Memory B cell (primary cell): ENCODE measurements at regions not wholly inside any gene's neighbourhood (a gene's known extent, or its start where the extent isn't known, plus 50 kb on each side); places are given as distances from the start of the nearest gene placed in this dataset.

Experiments
- ATAC-seq: fragments of 150-1000 bp; cut with Tn5 transposase; 2 replicates; pipeline ENCODE4 v1.10.0; 2021; ENCODE audit warnings: low read depth, mild to moderate bottlenecking, moderate library complexity
- DNase-seq, 2 donors: peaks; one replicate each; pipeline ENCODE4 v3.0.0; 2022; ENCODE audit warnings: low spot score in 2 of 2
- H3K27ac Mint-ChIP-seq: one replicate; pipeline ENCODE4 v1.8.0; 2022; ENCODE audit warnings: mild to moderate bottlenecking, moderate library complexity, mixed read lengths
- H3K27me3 Mint-ChIP-seq: one replicate; pipeline ENCODE4 v1.8.0; 2022; ENCODE audit warnings: mixed read lengths
- H3K36me3 Mint-ChIP-seq: one replicate; pipeline ENCODE4 v1.8.0; 2022; ENCODE audit warnings: mild to moderate bottlenecking, mixed read lengths
- H3K4me1 Mint-ChIP-seq: one replicate; pipeline ENCODE4 v1.8.0; 2022; ENCODE audit warnings: mixed read lengths
- H3K4me3 Mint-ChIP-seq: one replicate; pipeline ENCODE4 v1.8.0; 2022; ENCODE audit warnings: mild to moderate bottlenecking, moderate library complexity, mixed read lengths
- H3K9me3 Mint-ChIP-seq: one replicate; pipeline ENCODE4 v1.8.0; 2022; ENCODE audit warnings: mixed read lengths

DNA sequence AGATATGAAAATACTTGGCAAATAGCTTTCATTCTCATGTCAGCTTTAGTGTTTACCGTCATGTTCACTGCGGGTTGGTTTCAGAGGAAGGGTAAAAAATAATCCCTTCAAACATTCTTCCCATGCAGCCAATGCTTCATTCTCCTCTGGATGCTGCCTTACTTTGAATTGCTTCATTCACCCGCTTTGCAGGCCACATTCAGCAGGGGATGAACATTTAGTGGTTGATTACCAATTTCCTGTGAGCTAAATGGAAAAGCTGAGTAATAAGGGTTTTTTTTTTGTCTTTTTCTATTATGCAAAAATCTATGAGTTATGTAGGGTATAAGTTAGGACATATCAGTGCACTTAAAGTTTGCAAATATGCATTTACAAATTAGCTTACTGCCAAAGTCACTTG, 96.3 kb upstream of the MEF2C start:
- Mint-ChIP-seq H3K36me3 (peaks cover 4% of the 10 kb centered on the region), H3K4me1 (peaks cover 20% of the 10 kb centered on the region), H3K27ac (peak overlapping the region; percentile 33), H3K27me3 (no peaks in the 10 kb centered on the region), H3K9me3 (no peaks in the 10 kb centered on the region), H3K4me3 (no peak overlapping the region)
- ATAC-seq (peak; percentile 14), DNase-seq (no peak)

DNA sequence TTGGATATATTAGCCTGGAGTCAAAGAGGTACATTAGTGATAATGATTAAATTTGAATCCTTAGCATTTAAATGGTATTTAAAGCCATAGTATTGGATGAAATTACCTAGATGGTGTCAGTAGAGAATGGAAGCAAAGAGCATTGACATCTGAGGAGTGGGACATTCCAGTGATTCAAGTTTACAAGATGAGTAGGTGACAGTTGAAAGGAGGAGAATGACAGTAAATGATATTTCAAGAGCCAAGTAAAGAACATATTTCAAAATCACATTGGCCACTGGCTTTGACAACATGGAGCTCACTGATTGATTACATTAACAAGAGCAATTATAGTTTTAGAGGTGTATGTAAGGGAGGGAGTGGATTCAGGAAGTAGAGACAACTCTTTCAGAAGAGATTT, 93.9 kb upstream of the MEF2C start:
- Mint-ChIP-seq H3K36me3 (peaks cover 4% of the 10 kb centered on the region), H3K9me3 (no peaks in the 10 kb centered on the region), H3K27me3 (no peaks in the 10 kb centered on the region), H3K4me1 (peaks cover 18% of the 10 kb centered on the region), H3K27ac (no peak overlapping the region), H3K4me3 (no peak overlapping the region)
- DNase-seq (no peak), ATAC-seq (no peak)

DNA sequence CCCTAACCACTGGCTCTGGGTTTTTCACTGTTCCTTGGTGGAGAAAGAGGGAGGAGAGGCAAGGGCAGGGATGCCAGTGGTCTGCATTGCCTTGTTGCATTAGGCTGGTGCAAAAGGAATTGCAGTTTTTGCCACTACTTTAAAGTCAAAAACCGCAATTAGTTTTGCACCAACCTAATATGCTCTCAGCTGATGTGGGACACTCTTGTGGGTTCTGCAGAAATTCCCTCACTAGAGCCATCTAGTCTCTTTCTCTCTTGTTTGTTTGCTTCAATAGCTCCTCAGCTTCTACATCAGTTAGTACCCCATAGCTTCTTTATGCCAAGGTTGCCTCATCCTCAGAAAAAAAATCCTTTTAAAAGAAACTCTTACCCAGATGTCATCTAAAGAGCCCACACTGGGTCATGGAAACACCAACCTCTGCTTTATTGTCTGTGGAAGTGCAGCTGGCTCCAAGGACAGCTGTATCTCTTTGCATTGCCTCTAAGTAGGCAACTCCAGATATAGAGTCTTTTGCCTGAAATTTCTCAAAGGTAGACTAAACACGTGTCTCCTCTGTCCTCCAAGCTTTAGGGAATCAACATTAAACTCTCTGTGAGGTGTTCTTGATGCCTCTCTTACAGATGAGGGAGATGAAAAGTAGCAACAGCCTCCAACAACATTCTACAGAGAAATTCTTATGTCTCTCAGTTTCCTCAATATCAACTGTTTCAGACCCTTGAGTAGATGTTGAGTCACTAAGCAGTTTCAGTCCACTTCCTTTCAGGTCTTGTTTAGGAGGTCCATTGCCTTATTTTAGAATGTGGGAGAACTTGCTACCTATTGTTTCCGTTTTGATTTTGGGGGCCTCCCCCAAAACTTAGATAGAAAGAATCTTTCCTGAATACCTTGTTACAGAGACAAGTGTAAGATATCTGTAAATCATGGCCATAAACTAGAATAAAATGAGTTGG, 84.9 kb upstream of the MEF2C start:
- Mint-ChIP-seq H3K27ac (no peak overlapping the region), H3K9me3 (no peaks in the 10 kb centered on the region), H3K4me3 (no peak overlapping the region), H3K4me1 (no peaks in the 10 kb centered on the region), H3K27me3 (no peaks in the 10 kb centered on the region), H3K36me3 (peaks cover 13% of the 10 kb centered on the region)
- ATAC-seq (no peak), DNase-seq (no peak)

DNA sequence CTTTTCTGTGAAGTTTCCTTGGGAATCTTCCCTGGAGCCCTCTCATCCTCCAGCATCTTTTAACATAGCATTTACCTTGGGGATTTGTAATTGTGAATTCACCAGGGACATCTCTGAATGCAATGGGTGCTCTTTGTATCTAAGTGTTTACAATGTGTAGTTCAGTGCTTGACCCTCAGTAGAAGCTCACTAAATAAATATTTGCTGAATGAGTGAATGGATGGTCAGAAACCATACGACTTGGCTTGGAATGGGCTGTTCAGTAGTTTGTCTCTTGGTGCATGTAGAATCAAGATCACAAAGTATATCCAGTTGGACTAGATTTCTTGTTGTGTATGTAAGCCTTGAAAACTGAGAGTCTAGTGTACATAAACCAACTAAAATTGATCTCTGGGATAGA, 81.8 kb upstream of the MEF2C start:
- DNase-seq: no peak
- H3K9me3 Mint-ChIP-seq: no peaks in the 10 kb centered on the region
- H3K4me1 Mint-ChIP-seq: no peaks in the 10 kb centered on the region
- no peak overlapping the region for H3K4me3 Mint-ChIP-seq
- no peak for ATAC-seq
- H3K27ac Mint-ChIP-seq: no peak overlapping the region
- peaks cover 7% of the 10 kb centered on the region for H3K36me3 Mint-ChIP-seq
- no peaks in the 10 kb centered on the region for H3K27me3 Mint-ChIP-seq

DNA sequence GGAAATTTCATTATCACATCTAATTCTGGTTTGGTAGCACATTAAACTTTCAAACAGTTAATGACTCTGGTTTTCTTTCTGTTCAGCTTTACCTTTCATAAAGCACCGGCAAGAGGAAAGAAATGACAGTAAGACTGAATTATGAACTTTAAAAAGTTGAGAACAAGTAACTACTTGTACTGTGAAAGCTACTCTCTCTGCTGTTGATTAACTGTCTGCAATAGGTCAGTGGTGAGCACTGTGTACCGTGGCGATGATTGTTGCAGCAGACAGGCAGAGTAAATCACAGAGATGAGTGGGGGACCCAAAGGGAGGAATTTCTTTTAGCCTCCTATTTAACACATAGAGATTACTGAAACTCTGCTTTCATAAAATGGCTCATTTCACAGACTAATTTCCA, 74.0 kb upstream of the MEF2C start:
- no peaks in the 10 kb centered on the region for H3K9me3 Mint-ChIP-seq

DNA sequence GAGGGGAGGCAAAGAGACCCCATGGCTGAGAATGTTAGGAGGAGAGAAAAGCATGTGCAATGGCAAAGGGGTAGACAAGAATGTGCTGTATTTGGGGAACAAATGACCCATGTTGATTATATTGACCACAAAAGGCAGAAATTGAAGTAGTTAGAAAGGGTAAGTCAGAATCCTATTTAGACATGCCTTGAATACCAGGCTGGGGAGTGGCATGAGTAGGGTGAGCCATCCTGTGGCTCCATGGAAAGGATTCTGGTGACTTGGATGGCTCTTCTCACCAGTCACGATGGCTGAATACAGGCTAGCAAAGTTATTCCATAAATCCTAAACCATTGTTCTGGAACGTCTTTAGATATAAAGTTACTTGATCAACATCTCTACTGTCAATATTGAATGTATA, 73.4 kb upstream of the MEF2C start:
- Mint-ChIP-seq H3K4me3 (no peak overlapping the region), H3K9me3 (no peaks in the 10 kb centered on the region), H3K36me3 (peaks cover 1% of the 10 kb centered on the region), H3K27me3 (no peaks in the 10 kb centered on the region), H3K4me1 (peaks cover 7% of the 10 kb centered on the region), H3K27ac (no peak overlapping the region)
- DNase-seq: no peak
- ATAC-seq: no peak

More for the DNA sequence above, 74.0 kb upstream of the MEF2C start:
- Mint-ChIP-seq H3K27me3 (no peaks in the 10 kb centered on the region), H3K36me3 (peaks cover 1% of the 10 kb centered on the region), H3K27ac (no peak overlapping the region), H3K4me3 (no peak overlapping the region), H3K4me1 (peaks cover 7% of the 10 kb centered on the region)
- DNase-seq: no peak
- ATAC-seq: no peak

DNA sequence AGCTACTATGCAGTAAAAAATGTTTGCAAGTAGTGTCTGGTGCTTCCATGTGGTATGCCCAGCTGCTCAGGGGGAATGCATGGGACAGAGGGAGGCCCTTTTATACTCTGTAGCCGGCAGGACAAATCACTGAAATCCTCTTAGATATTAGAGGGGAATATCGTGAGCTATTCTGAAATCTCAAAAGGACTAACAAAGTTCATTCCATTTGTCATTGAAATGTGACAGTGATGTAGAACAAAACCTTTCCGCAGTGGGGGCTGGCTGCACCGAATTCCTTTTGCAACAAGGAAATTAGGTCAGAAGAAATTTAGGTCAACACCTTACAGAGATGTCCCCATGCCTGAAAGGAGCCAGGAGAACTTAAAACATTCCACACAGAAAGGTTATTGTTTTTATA, 72.4 kb upstream of the MEF2C start:
- no peak overlapping the region for H3K4me3 Mint-ChIP-seq
- H3K36me3 Mint-ChIP-seq: peaks cover 1% of the 10 kb centered on the region
- H3K4me1 Mint-ChIP-seq: peaks cover 7% of the 10 kb centered on the region
- no peak overlapping the region for H3K27ac Mint-ChIP-seq
- H3K9me3 Mint-ChIP-seq: no peaks in the 10 kb centered on the region
- no peaks in the 10 kb centered on the region for H3K27me3 Mint-ChIP-seq
- ATAC-seq (no peak), DNase-seq (no peak)

DNA sequence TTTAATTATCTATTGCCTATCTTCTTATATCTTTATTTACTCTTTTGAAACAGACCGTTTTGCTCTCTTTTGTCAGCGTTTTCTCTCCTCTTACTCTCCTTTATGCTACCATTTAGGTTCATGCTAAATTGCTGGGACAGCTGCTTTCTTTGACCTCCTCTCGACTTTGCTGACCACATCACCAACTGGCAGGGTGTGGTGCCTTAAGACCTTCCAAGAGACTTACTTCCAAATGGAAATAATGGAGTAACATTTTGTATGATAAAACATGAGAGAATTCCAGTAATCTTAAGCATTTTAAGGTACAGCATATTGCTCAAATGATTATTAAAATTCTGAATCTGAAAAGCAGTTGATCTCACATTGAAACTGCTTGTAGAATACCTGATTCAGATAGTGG, 71.5 kb upstream of the MEF2C start:
- Mint-ChIP-seq H3K27ac (no peak overlapping the region), H3K4me3 (no peak overlapping the region), H3K27me3 (no peaks in the 10 kb centered on the region), H3K36me3 (peaks cover 1% of the 10 kb centered on the region), H3K4me1 (peaks cover 7% of the 10 kb centered on the region), H3K9me3 (no peaks in the 10 kb centered on the region)
- no peak for DNase-seq
- ATAC-seq: no peak

DNA sequence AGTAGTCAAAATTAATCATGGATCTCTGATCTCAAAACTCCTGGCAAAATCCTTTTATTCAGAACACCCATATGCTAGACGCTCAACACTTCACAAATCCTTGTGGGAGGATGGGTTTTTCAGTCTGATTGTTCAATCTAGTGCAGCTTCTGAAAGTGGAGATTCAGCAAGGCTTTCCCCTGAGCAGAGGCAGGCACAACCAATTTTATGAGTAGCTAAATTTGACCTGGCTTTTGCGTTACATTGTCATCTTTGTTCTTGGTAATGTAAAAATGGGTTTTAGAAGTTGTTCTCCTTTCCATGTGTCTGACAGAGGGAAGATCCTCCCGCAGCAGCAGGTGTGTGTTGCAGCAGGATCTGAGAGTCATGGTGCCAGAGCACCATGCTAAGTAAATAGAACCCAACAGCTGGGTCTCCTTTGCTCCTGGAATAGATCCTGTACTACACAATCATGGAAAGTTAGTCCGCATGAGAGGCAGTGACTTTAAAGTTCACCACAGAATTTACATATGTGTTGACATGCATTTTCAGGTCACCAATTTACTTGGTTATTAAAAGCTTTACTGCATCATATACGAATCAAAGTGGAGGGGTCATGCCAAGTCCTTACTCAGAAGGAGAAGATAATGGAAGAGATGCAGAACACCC, 70.1 kb upstream of the MEF2C start:
- Mint-ChIP-seq H3K27me3 (no peaks in the 10 kb centered on the region), H3K9me3 (no peaks in the 10 kb centered on the region), H3K36me3 (peaks cover 4% of the 10 kb centered on the region), H3K27ac (peak overlapping the region; percentile 55), H3K4me3 (no peak overlapping the region), H3K4me1 (peaks cover 7% of the 10 kb centered on the region)
- DNase-seq (no peak), ATAC-seq (no peak)

DNA sequence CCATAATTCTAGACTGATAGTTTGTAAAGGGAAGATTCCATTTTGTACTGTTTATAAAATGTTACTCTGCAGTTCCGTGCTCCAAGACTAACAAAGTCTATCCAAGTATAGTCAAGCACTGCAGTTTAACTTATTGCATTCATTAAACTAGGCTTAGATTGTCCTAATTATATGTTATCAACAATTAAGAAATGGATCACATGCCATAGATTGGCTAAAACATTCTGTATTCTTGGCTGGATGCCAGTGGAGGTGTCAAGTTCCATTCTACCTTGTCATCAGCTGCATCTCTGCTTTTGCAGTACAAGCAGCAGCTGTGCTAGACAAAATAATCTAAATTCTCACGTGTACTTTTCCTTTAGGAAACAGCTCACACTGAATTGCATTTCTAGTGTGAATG, 69.4 kb upstream of the MEF2C start:
- H3K4me1 Mint-ChIP-seq: peaks cover 9% of the 10 kb centered on the region
- ATAC-seq (no peak), DNase-seq (no peak)
- H3K9me3 Mint-ChIP-seq: no peaks in the 10 kb centered on the region
- H3K27me3 Mint-ChIP-seq: no peaks in the 10 kb centered on the region
- no peak overlapping the region for H3K27ac Mint-ChIP-seq
- no peak overlapping the region for H3K4me3 Mint-ChIP-seq
- H3K36me3 Mint-ChIP-seq: peaks cover 7% of the 10 kb centered on the region

DNA sequence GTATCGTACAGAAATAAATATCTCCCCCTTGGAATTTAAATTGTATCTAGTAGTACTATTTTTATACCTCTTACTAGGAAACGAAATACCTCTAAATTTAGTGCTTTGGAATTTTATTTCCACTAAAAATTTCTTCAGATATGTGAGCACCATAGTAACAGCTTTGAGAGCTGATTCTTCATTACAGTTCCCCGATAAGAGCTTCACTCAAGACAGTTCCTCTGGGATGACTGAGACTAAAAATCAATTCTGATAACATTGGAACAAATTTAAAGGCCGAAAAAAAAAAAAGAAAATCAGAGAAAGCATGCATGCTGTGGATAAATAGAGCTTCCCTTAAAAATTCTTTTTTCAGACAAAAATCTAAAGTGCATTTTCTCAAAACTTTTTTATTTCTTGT, 68.5 kb upstream of the MEF2C start:
- DNase-seq (no peak), ATAC-seq (no peak)
- H3K27me3 Mint-ChIP-seq: no peaks in the 10 kb centered on the region
- H3K9me3 Mint-ChIP-seq: no peaks in the 10 kb centered on the region
- H3K4me3 Mint-ChIP-seq: no peak overlapping the region
- no peak overlapping the region for H3K27ac Mint-ChIP-seq
- peaks cover 10% of the 10 kb centered on the region for H3K4me1 Mint-ChIP-seq
- peaks cover 7% of the 10 kb centered on the region for H3K36me3 Mint-ChIP-seq

DNA sequence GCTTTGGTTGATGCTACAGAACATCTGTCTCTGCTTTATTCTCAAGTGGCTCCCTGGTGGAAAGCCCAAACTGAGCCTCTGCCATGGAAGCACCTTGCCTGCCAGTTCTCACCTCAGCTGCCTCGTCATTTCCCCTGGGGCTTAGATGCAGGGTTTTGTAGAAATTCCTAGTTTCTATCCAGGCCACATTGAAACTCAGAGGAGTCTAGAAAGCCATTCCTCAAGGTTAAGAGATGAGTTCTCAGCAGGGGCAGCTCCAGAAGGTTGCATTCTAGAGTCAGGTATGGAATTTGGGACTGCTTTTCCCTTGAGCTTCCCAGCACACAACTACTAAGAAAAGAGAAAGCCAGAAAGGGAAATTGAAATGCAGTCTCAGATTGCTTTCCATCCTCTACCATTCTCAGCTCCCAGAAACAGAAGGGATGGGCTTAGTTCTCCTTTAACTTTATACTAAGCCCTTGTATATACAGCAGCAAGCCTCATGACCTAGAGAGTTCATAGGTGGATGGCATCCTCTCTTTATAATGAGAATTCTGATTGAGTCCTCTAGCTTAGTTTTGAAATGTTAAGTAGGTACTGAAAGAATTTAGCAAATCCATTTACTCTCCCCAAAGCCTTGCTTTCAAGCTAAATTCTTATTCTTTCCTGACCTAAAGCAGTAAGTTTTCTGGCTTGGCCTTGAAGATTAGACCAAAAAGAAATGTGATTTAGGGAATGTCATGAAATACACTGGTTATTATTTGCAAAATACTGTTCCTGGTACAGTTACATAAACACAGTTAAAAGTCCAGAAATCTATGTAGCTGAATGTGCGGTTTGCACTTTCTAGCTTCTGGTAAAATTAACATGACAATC, 66.0 kb upstream of the MEF2C start:
- Mint-ChIP-seq H3K36me3 (peaks cover 10% of the 10 kb centered on the region), H3K27ac (no peak overlapping the region), H3K9me3 (no peaks in the 10 kb centered on the region), H3K27me3 (no peaks in the 10 kb centered on the region), H3K4me1 (peaks cover 13% of the 10 kb centered on the region), H3K4me3 (no peak overlapping the region)
- ATAC-seq (no peak), DNase-seq (no peak)

DNA sequence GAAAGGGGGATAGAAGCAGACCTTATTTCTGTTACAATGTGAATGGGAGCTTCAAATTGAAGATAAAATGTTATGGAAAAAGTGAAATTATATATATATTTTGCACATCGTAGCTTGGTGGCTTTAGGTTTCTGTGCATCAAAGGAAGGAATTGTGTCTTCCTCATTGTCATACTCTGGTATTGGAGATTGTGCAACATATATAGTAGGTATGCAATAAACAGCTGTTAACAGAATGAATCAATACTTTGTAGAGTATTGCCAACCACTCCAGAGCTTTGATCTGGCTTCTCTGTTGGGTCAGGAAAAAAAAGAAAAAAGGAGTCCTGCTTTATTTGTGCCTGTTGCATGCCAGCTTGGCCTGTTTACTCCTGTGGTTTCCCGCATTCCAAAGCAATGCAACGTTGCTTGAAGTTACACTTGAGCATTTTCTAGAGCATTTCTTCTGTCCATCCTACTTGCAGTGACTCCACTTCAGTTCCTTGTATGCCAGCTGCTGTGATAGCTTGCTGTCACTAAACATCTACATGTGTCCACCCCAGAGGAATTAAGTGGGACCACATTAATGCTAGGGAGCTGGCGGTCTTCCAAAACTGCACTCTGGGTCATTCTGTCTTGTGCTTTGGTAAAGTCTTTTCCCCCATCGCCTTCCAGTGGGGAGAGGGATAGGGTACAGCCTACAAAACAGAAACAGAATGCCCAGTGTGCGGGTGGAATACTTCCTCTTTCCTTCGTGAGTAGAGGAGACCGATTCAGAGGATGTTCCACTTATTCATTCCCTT, 62.0 kb upstream of the MEF2C start:
- no peak for ATAC-seq
- DNase-seq: no peak
- H3K4me1 Mint-ChIP-seq: peaks cover 8% of the 10 kb centered on the region
- H3K9me3 Mint-ChIP-seq: no peaks in the 10 kb centered on the region
- no peak overlapping the region for H3K4me3 Mint-ChIP-seq
- no peak overlapping the region for H3K27ac Mint-ChIP-seq
- peaks cover 14% of the 10 kb centered on the region for H3K36me3 Mint-ChIP-seq
- H3K27me3 Mint-ChIP-seq: no peaks in the 10 kb centered on the region
